Vagina (tissue), 2 donors: ENCODE measurements at regions not wholly inside any gene's neighbourhood (a gene's known extent, or its start where the extent isn't known, plus 50 kb on each side); places are given as distances from the start of the nearest gene placed in this dataset.

Source experiments
- DNase-seq, 2 donors: peaks; one replicate each; pipeline ENCODE4 v3.0.0-alpha.2; 2017; ENCODE audit errors: extremely low spot score in 2 of 2
- H3K27ac ChIP-seq: fragments of 200-600 bp; sonication (generic); one replicate; pipeline ENCODE4 v1.5.1; 2019
- H3K27me3 ChIP-seq: fragments of 200-600 bp; sonication (generic); one replicate; pipeline ENCODE4 v1.5.1; 2019
- H3K36me3 ChIP-seq, 2 donors: fragments of 200-600 bp; sonication (generic); one replicate each; pipeline ENCODE4 v1.5.1; 2017 to 2019
- H3K4me1 ChIP-seq: fragments of 200-600 bp; sonication (generic); one replicate; pipeline ENCODE4 v1.5.1; 2019
- H3K4me3 ChIP-seq, 2 donors: fragments of 200-600 bp; sonication (generic); 1 replicate in 1 of 2; 2 replicates in 1 of 2; pipeline ENCODE4 v1.5.1; 2016 to 2019
- H3K9me3 ChIP-seq: fragments of 200-600 bp; sonication (generic); one replicate; pipeline ENCODE4 v1.5.1; 2019
- POLR2A ChIP-seq, 2 donors: fragments of 450-650 bp; IDR thresholded peaks; one replicate each; pipeline ENCODE4 v1.6.1; 2017; ENCODE audit warnings: antibody characterized with exemption in 2 of 2, mild to moderate bottlenecking in 2 of 2, moderate library complexity in 2 of 2
- POLR2AphosphoS5 ChIP-seq, 2 donors: sonication (generic); formaldehyde crosslinking; IDR thresholded peaks; one replicate each; pipeline ENCODE4 v1.9.0; 2017; ENCODE audit warnings: antibody characterized with exemption in 2 of 2, mild to moderate bottlenecking in 2 of 2, low read depth in 1 of 2; ENCODE audit not compliant: insufficient read depth in 1 of 2
- intact Hi-C: fragments of 100-400 bp; cut with DNase I; formaldehyde crosslinking; loops from one replicate; pipeline ENCODE4 v1.15.1; 2023
- TF ChIP-seq, protein P1 (sequence below), 3 experiments: fragments of 450-650 bp in 2 of 3; fragments of 200-600 bp in 1 of 3; sonication (generic) in 1 of 3; IDR thresholded peaks; one replicate each; pipeline ENCODE4 v1.5.1; 2017 to 2019; ENCODE audit warnings: antibody characterized with exemption in 3 of 3, mild to moderate bottlenecking in 2 of 3, moderate library complexity in 2 of 3

DNA sequence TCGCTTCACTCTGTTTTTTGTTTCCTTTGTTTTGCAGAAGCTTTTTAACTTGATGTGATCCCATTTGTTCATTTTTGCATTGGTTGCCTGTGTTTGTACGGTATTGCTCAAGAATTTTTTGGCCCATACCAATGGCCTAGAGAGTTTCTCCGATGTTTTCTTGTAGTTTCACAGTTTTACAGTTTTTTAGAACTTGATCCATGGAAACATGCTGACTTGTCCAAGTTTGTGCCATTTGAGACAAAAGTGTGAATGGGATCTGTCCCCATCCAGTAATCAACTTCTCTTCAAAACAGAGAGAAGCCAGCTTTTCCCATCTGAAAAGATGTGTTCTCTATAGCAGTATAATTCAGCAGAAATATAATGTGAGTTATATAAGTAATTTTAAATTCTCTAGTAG lies 266.5 kb upstream of the LRTM1 start:
- Histone ChIP-seq H3K9me3 (no peaks in the 10 kb centered on the region), H3K4me3 (no peak overlapping the region), H3K36me3 (no peaks in the 10 kb centered on the region), H3K27me3 (no peaks in the 10 kb centered on the region), H3K27ac (no peak overlapping the region), H3K4me1 (no peaks in the 10 kb centered on the region)
- TF ChIP-seq POLR2A (IDR thresholded peaks at IDR 0.05), result no peak
- TF ChIP-seq POLR2AphosphoS5 (IDR thresholded peaks at IDR 0.05; ENCODE audit: insufficient read depth in 1 of 2, low read depth in 1 of 2), result no peak
- DNase-seq, result no peak
- intact Hi-C loops, result no loop called here

DNA sequence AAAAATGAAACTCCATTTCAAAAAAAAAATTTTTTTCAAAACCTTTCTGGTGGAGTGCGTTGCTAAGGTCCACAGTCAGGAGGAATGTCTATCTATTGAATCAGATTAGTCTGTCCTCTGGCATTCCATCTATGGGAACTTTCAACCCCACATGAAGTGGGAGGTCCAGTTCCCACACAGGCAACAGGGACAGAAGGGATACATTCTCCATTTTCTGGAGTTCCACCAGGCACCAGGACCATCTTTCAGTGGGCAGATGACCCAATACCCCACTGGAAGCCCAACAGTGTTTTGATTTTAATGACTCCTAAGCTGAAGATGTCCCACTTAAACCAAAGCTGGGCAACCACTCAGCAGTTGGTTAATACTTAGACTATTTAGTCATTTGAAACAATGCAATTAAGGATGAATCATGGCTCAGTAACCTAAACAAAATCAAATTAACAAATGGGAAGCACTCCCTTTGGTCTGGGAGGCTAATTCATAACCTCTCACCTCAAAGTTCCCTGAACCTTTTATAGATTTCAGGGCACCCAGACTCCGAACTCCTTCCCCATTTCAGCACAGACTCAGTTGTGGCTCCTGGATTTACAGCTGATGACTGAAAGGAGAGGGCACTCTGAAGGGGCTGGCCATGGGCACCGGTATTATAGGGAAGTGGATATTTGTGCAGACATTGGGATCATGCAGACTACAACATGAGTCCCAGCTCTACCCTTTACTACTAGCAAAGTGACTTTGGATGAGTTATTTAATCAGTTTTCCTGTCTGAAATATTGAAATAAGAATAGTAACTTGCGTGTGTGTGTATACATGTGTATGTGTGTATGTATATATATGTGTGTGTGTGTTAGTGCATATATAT lies 264.3 kb upstream of the LRTM1 start:
- no peaks in the 10 kb centered on the region for H3K4me1 ChIP-seq
- intact Hi-C loops, result no loop called here
- H3K4me3 ChIP-seq, result no peak overlapping the region
- DNase-seq, result no peak
- no peaks in the 10 kb centered on the region for H3K27me3 ChIP-seq
- H3K27ac ChIP-seq, result no peak overlapping the region
- H3K9me3 ChIP-seq, result no peaks in the 10 kb centered on the region
- TF ChIP-seq POLR2A (IDR thresholded peaks at IDR 0.05), result no peak
- TF ChIP-seq POLR2AphosphoS5 (IDR thresholded peaks at IDR 0.05; ENCODE audit: insufficient read depth in 1 of 2, low read depth in 1 of 2), result no peak
- TF ChIP-seq, protein P1, sequence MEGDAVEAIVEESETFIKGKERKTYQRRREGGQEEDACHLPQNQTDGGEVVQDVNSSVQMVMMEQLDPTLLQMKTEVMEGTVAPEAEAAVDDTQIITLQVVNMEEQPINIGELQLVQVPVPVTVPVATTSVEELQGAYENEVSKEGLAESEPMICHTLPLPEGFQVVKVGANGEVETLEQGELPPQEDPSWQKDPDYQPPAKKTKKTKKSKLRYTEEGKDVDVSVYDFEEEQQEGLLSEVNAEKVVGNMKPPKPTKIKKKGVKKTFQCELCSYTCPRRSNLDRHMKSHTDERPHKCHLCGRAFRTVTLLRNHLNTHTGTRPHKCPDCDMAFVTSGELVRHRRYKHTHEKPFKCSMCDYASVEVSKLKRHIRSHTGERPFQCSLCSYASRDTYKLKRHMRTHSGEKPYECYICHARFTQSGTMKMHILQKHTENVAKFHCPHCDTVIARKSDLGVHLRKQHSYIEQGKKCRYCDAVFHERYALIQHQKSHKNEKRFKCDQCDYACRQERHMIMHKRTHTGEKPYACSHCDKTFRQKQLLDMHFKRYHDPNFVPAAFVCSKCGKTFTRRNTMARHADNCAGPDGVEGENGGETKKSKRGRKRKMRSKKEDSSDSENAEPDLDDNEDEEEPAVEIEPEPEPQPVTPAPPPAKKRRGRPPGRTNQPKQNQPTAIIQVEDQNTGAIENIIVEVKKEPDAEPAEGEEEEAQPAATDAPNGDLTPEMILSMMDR (IDR thresholded peaks at IDR 0.05), result no peak
- H3K36me3 ChIP-seq, result no peaks in the 10 kb centered on the region

DNA sequence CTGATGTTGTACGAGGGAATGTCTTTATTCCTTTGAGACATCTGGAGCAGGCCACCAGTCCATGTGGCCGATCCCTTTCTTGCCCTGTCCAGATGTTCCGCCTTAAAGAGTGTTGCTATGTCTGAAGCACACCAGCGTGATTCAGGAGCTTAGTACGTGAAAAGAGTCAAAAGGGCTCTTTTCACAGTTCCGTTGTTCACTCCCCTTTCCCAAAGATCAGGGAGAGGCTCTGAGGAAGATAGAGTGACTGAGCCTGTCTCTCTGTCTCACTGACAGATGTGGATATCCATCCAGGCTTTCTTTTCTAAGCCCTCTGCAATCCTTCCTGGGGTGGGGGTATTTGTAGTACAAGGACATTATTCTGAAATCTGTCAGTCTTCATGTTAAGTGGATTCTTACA lies 262.5 kb upstream of the LRTM1 start:
- Histone ChIP-seq H3K27ac (no peak overlapping the region), H3K9me3 (no peaks in the 10 kb centered on the region)
- TF ChIP-seq POLR2A (IDR thresholded peaks at IDR 0.05), result no peak
- TF ChIP-seq, protein P1 (IDR thresholded peaks at IDR 0.05), result no peak
- no peak for TF ChIP-seq POLR2AphosphoS5 (IDR thresholded peaks at IDR 0.05; ENCODE audit: insufficient read depth in 1 of 2, low read depth in 1 of 2)

DNA sequence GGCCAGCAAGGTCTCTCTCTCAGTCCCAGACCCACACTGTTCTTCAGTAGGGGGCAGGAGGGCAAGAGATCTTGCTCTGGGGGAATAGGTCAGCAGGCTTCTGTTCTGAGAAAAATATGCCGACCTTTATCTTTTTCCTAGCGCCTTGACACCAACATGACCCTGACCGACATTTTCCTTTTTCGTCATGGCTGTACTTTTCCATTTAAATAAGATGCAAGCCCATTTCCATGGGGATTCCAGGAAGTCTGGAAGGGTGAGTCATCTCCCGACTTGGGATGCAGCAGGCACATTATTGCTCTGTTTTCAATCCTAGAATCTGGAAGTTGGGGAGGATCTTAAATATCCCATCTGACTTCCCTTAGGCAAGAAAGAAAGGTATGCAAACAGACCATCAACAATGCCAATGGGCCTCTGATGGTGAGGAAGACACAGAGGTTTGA lies 261.5 kb upstream of the LRTM1 start:
- no peak for TF ChIP-seq POLR2A (IDR thresholded peaks at IDR 0.05)
- no peak for TF ChIP-seq POLR2AphosphoS5 (IDR thresholded peaks at IDR 0.05; ENCODE audit: insufficient read depth in 1 of 2, low read depth in 1 of 2)
- TF ChIP-seq, protein P1 (IDR thresholded peaks at IDR 0.05), result no peak
- intact Hi-C loops, result no loop called here
- DNase-seq, result no peak

More for the DNA sequence above, 262.5 kb upstream of the LRTM1 start:
- Histone ChIP-seq H3K4me1 (no peaks in the 10 kb centered on the region), H3K4me3 (no peak overlapping the region), H3K36me3 (no peaks in the 10 kb centered on the region), H3K27me3 (no peaks in the 10 kb centered on the region)
- intact Hi-C loops, result no loop called here
- DNase-seq, result no peak

DNA sequence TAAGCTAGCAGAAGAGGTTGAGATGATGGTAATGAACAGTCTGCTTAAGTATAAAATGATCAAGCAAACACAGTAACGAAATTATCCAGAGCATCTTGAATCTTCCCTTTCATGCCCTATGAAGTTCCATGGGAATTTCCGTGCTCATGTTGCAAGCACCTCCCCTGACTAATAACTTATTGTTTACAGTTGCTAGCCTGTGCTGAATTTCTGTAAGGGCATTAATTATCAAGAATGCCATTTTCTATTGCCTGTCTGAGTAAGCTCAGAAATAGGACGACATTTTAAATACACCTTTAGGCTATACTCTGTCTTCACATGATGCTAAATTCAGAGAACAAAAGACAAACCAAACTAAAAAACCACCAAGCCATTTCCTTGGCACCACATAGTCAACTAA lies 257.5 kb upstream of the LRTM1 start:
- no peak overlapping the region for H3K27ac ChIP-seq
- H3K9me3 ChIP-seq, result no peaks in the 10 kb centered on the region
- H3K27me3 ChIP-seq, result no peaks in the 10 kb centered on the region
- no peak overlapping the region for H3K4me3 ChIP-seq
- intact Hi-C loops, result no loop called here
- TF ChIP-seq, protein P1 (IDR thresholded peaks at IDR 0.05), result no peak
- TF ChIP-seq POLR2AphosphoS5 (IDR thresholded peaks at IDR 0.05; ENCODE audit: insufficient read depth in 1 of 2, low read depth in 1 of 2) (no peak), POLR2A (IDR thresholded peaks at IDR 0.05) (no peak)
- no peak for DNase-seq
- no peaks in the 10 kb centered on the region for H3K36me3 ChIP-seq
- no peaks in the 10 kb centered on the region for H3K4me1 ChIP-seq

More for the DNA sequence above, 261.5 kb upstream of the LRTM1 start:
- Histone ChIP-seq H3K27ac (no peak overlapping the region), H3K4me3 (no peak overlapping the region), H3K27me3 (no peaks in the 10 kb centered on the region), H3K9me3 (no peaks in the 10 kb centered on the region), H3K36me3 (no peaks in the 10 kb centered on the region), H3K4me1 (no peaks in the 10 kb centered on the region)
